K562 (cell line): ENCODE measurements at regions not wholly inside any gene's neighbourhood (a gene's known extent, or its start where the extent isn't known, plus 50 kb on each side); places are given as distances from the start of the nearest gene placed in this dataset.

Source experiments
- ATAC-seq: fragments of 200-7000 bp; cut with Tn5 transposase; 3 replicates; pipeline ENCODE4 v1.9.1; 2020; ENCODE audit warnings: moderate library complexity
- BruUV-seq: library from RNA; stranded (reverse); fragments of 400-500 nt; replicated peaks from 2 replicates; lab custom pipeline; 2021; lab: Mats Ljungman, UMichigan
- CTCF ChIA-PET: fragments of 300-600 bp; formaldehyde crosslinking; extraction: SDS; loops from one replicate; lab custom pipeline; 2021; ENCODE audit warnings: low intra/inter-chr PET ratio; lab: Yijun Ruan, JAX
- POLR2A ChIA-PET: fragments of 300-600, 350-650 bp; sonication (Branson Sonifier 250); formaldehyde crosslinking; extraction: SDS; loops from one replicate; lab custom pipeline; 2021; ENCODE audit warnings: antibody characterized with exemption, inconsistent platforms; lab: Yijun Ruan, JAX
- DNase-seq, 4 experiments: peaks; one replicate each; pipeline versions ENCODE4 v3.0.0 to v3.0.0-alpha.2; 2011 to 2018; ENCODE audit warnings: low spot score in 3 of 4, mixed read lengths in 3 of 4; ENCODE audit errors: extremely low read depth in 1 of 4
- FAIRE-seq: peaks from 2 replicates; lab custom pipeline; 2011; peaks lifted over from hg19 to GRCh38; lab: Jason Lieb, UNC
- H2AFZ ChIP-seq: 2 replicates; pipeline ENCODE4 v1.6.0; 2011; ENCODE audit warnings: low read depth, low read length, control low read depth, inconsistent platforms
- H3K27ac ChIP-seq: fragments of 200-600 bp; 3 replicates; pipeline ENCODE4 v1.8.0; 2011; ENCODE audit warnings: low read depth, mild to moderate bottlenecking, control low read depth, inconsistent platforms, low read length, moderate library complexity, mixed read lengths; ENCODE audit errors: extremely low read depth
- H3K27me3 ChIP-seq, 2 experiments: fragments of 300-600 bp in 1 of 2; 2 replicates in 1 of 2; 3 replicates in 1 of 2; pipeline versions ENCODE4 v1.6.0 to v1.8.0; 2011; ENCODE audit warnings: inconsistent platforms in 2 of 2, low read length in 2 of 2, mild to moderate bottlenecking in 1 of 2, mixed read lengths in 1 of 2, moderate library complexity in 1 of 2; ENCODE audit not compliant: control insufficient read depth in 2 of 2, insufficient read depth in 2 of 2
- H3K36me3 ChIP-seq: fragments of 300-600 bp; 3 replicates; pipeline ENCODE4 v1.8.0; 2011; ENCODE audit warnings: mild to moderate bottlenecking, low read length, inconsistent platforms; ENCODE audit not compliant: control insufficient read depth, insufficient read depth
- H3K4me1 ChIP-seq, 2 experiments: fragments of 200-600 bp in 1 of 2; replicated peaks in 1 of 2; 2 replicates in 1 of 2; 3 replicates in 1 of 2; pipeline versions ENCODE4 v1.5.1 to v1.8.0; 2011; ENCODE audit warnings: inconsistent platforms in 2 of 2, low read length in 2 of 2, mild to moderate bottlenecking in 1 of 2, mixed read lengths in 1 of 2, moderate library complexity in 1 of 2; ENCODE audit not compliant: control insufficient read depth in 2 of 2, insufficient read depth in 2 of 2
- H3K4me2 ChIP-seq: 2 replicates; pipeline ENCODE4 v1.6.1; 2011; ENCODE audit warnings: low read length, control low read depth, inconsistent platforms, mixed read lengths; ENCODE audit not compliant: insufficient read depth
- H3K4me3 ChIP-seq: fragments of 200-600 bp; sonication (generic), shearing (Covaris generic); 2 replicates; pipeline ENCODE4 v1.5.1; 2016; ENCODE audit warnings: control low read depth, inconsistent platforms
- H3K79me2 ChIP-seq: fragments of 200-600 bp; 3 replicates; pipeline ENCODE4 v1.8.0; 2011; ENCODE audit warnings: low read length, inconsistent platforms; ENCODE audit not compliant: control insufficient read depth, insufficient read depth
- H3K9ac ChIP-seq, 2 experiments: 2 replicates each; pipeline versions ENCODE4 v1.6.0 to v1.6.1; 2011; ENCODE audit warnings: low read depth in 2 of 2, low read length in 2 of 2, control low read depth in 1 of 2, inconsistent platforms in 1 of 2, mild to moderate bottlenecking in 1 of 2, mixed read lengths in 1 of 2; ENCODE audit not compliant: insufficient read depth in 1 of 2
- H3K9me1 ChIP-seq: one replicate; pipeline ENCODE4 v1.6.0; 2011; ENCODE audit warnings: inconsistent platforms, mild to moderate bottlenecking, low read length, moderate library complexity; ENCODE audit not compliant: control insufficient read depth, insufficient read depth
- H3K9me3 ChIP-seq: replicated peaks from 2 replicates; pipeline ENCODE4 v1.5.1; 2011; ENCODE audit warnings: low read depth, low read length, inconsistent platforms; ENCODE audit not compliant: control insufficient read depth, insufficient read depth
- H4K20me1 ChIP-seq: replicated peaks from 2 replicates; pipeline ENCODE4 v1.6.1; 2011; ENCODE audit warnings: low read length, inconsistent platforms, mixed read lengths; ENCODE audit not compliant: control insufficient read depth, insufficient read depth
- E2F8 ChIP-seq: fragments of 450-650 bp; IDR thresholded peaks from 2 replicates; pipeline ENCODE4 v1.7.1; 2018; ENCODE audit warnings: mild to moderate bottlenecking, low read depth; ENCODE audit not compliant: partially characterized antibody
- MNT ChIP-seq, 2 experiments: fragments of 450-650 bp; conservative IDR thresholded peaks; 2 replicates each; pipeline ENCODE4 v1.6.1; 2017; ENCODE audit warnings: mild to moderate bottlenecking in 2 of 2, moderate library complexity in 2 of 2
- NR0B1 ChIP-seq: fragments of 450-650 bp; IDR thresholded peaks from one replicate; pipeline ENCODE4 v1.6.1; 2018; ENCODE audit warnings: mild to moderate bottlenecking, moderate library complexity; ENCODE audit not compliant: partially characterized antibody
- NR3C1 ChIP-seq: sonication (generic); formaldehyde crosslinking; IDR thresholded peaks from 2 replicates; pipeline ENCODE4 v1.8.1; 2022; ENCODE audit warnings: missing genetic modification reagents
- ZBTB9 ChIP-seq: fragments of 450-650 bp; formaldehyde crosslinking; IDR thresholded peaks from 2 replicates; pipeline ENCODE4 v1.4.0; 2020; ENCODE audit warnings: mild to moderate bottlenecking, moderate library complexity
- ZNF224 ChIP-seq: sonication (generic); formaldehyde crosslinking; IDR thresholded peaks from 2 replicates; pipeline ENCODE4 v1.8.0; 2022; ENCODE audit warnings: mild to moderate bottlenecking, missing genetic modification reagents
- ZNF239 ChIP-seq: fragments of 250-450 bp; sonication (Bioruptor Pico); IDR thresholded peaks from 2 replicates; pipeline ENCODE4 v1.4.0; 2020; ENCODE audit warnings: mild to moderate bottlenecking
- ZNF778 ChIP-seq: fragments of 450-650 bp; formaldehyde crosslinking; IDR thresholded peaks from 2 replicates; pipeline ENCODE4 v1.4.0; 2020; ENCODE audit warnings: mild to moderate bottlenecking, moderate library complexity
- WGBS: fragments of 100-300 bp; shearing (Covaris generic); methylation state at CpG from one replicate; pipeline ENCODE4 v1.1.6; 2016; ENCODE audit warnings: low coverage, mixed read lengths; ENCODE audit not compliant: insufficient coverage; ENCODE audit errors: missing lambda C conversion rate; 5-methylcytosine and 5-hydroxymethylcytosine counted together
- in situ Hi-C: fragments of 300-500 bp; cut with MboI; formaldehyde crosslinking; loops from 4 replicates; pipeline ENCODE4 v1.15.0; 2018; ENCODE audit warnings: inconsistent platforms, mixed read lengths
- intact Hi-C: fragments of 100-400 bp; cut with micrococcal nuclease; formaldehyde crosslinking; loops from 2 replicates; pipeline ENCODE4 v1.14.2; 2022

GRCh38 chr6:156628805-156629204 is 148.4 kb upstream of the ARID1B start:
- WGBS: 4% methylated on average over 3 of the region's 3 CpGs
- Histone ChIP-seq H3K4me1 (peaks cover 0 to 5% of the 10 kb centered on the region in 2 experiments; a peak in 1 of 5 replicates), H3K36me3 (no peaks in the 10 kb centered on the region), H3K79me2 (no peaks in the 10 kb centered on the region), H3K9me1 (no peaks in the 10 kb centered on the region), H3K9ac (no peak overlapping the region), H3K27me3 (peaks cover 23 to 32% of the 10 kb centered on the region in 2 experiments), H3K9me3 (no peaks in the 10 kb centered on the region), H3K4me3 (no peak overlapping the region), H3K4me2 (no peak overlapping the region), H3K27ac (no peak overlapping the region), H2AFZ (no peak overlapping the region), H4K20me1 (no peaks in the 10 kb centered on the region)
- ATAC-seq: no peak
- ChIA-PET CTCF (no interaction called here), POLR2A (no interaction called here)
- DNase-seq: no peak
- in situ Hi-C loops: no loop called here
- TF ChIP-seq NR0B1 (no peak), NR3C1 (no peak), ZBTB9 (no peak), ZNF778 (CRISPR knock-in tag) (no peak), E2F8 (no peak), ZNF224 (CRISPR knock-in tag) (no peak), ZNF239 (CRISPR knock-in tag) (no peak), MNT (conservative IDR thresholded peaks at IDR 0.05) (no peak)
- BruUV-seq: no TSS peak
- no peak for FAIRE-seq
- intact Hi-C loops: no loop called here
